Right lung (tissue), 2 donors: ENCODE measurements at regions not wholly inside any gene's neighbourhood (a gene's known extent, or its start where the extent isn't known, plus 50 kb on each side); places are given as distances from the start of the nearest gene placed in this dataset.
"Not testable (repeated sequence)": the region's sequence is repeated elsewhere in the genome, so short reads cannot be mapped to it uniquely, and the experiment has no call there.

Source experiments
- DNase-seq, 2 donors: peaks; one replicate each; pipeline ENCODE4 v3.0.0-alpha.2; 2013

- DNase-seq = no peak
Observed at GRCh38 chr6:105539911-105540310, 137.0 kb upstream of the PREP start.

GRCh38 chr6:105537981-105538578, 135.2 kb upstream of the PREP start:
- no peak for DNase-seq

GRCh38 chr6:105536961-105537360, 134.1 kb upstream of the PREP start:
- no peak for DNase-seq

- DNase-seq = no peak
Observed at GRCh38 chr6:105533301-105533700, 130.4 kb upstream of the PREP start.

GRCh38 chr6:105526225-105526872, 123.5 kb upstream of the PREP start:
- no peak for DNase-seq

GRCh38 chr6:105522626-105523322, 119.9 kb upstream of the PREP start:
- no peak for DNase-seq

GRCh38 chr6:105519954-105520353, 117.1 kb upstream of the PREP start:
- DNase-seq = no peak

GRCh38 chr6:105518993-105519392, 116.1 kb upstream of the PREP start:
- DNase-seq = not testable (repeated sequence)

- DNase-seq = no peak
Observed at GRCh38 chr6:105515054-105515453, 112.2 kb upstream of the PREP start.

GRCh38 chr6:105514306-105514705, 111.4 kb upstream of the PREP start:
- no peak for DNase-seq

GRCh38 chr6:105511639-105512038, 108.8 kb upstream of the PREP start:
- no peak for DNase-seq

- DNase-seq = no peak
Observed at GRCh38 chr6:105510746-105511145, 107.9 kb upstream of the PREP start.

GRCh38 chr6:105509506-105510331, 106.8 kb upstream of the PREP start:
- DNase-seq = peak; percentile 40 to 58

GRCh38 chr6:105507811-105508210, 104.9 kb upstream of the PREP start:
- no peak for DNase-seq

GRCh38 chr6:105504706-105505105, 101.8 kb upstream of the PREP start:
- no peak for DNase-seq

GRCh38 chr6:105503641-105504040, 100.8 kb upstream of the PREP start:
- no peak for DNase-seq

- no peak for DNase-seq
Observed at GRCh38 chr6:105501826-105502344, 99.0 kb upstream of the PREP start.

GRCh38 chr6:105501246-105501645, 98.4 kb upstream of the PREP start:
- DNase-seq = no peak

- no peak for DNase-seq
Observed at GRCh38 chr6:105500693-105501092, 97.8 kb upstream of the PREP start.

- DNase-seq = no peak
Observed at GRCh38 chr6:105499931-105500330, 97.0 kb upstream of the PREP start.

GRCh38 chr6:105499136-105499870, 96.4 kb upstream of the PREP start:
- no peak for DNase-seq
